HG03066 (cell line): ENCODE measurements at regions not wholly inside any gene's neighbourhood (a gene's known extent, or its start where the extent isn't known, plus 50 kb on each side); places are given as distances from the start of the nearest gene placed in this dataset.
"Not testable (repeated sequence)": the region's sequence is repeated elsewhere in the genome, so short reads cannot be mapped to it uniquely, and the experiment has no call there.

Experiments used
- ATAC-seq: cut with Tn5 transposase; IDR thresholded peaks from one replicate; pipeline ENCODE4 v1.9.1; 2021; ENCODE audit warnings: low read depth; ENCODE audit not compliant: unreplicated experiment

DNA sequence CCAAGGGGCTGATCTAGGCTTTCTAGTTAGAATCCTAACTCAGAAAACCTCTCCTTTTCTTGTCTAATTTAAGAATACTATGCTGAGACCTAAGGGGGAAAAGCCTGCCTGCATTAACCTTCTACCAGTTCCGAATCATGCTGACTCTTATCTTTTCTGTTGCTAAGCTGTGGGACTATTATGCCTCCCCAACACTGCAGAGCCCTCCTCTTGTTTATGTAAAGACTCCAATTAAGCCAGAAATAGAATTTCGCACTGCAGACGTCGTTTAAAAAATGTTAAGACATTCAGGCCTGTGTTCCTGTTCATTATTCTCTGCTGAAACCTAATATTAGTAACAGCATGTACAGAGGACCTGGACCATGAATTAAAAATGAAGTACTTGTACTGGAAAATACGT lies 310.6 kb upstream of the ATP11B start:
- no peak for ATAC-seq

DNA sequence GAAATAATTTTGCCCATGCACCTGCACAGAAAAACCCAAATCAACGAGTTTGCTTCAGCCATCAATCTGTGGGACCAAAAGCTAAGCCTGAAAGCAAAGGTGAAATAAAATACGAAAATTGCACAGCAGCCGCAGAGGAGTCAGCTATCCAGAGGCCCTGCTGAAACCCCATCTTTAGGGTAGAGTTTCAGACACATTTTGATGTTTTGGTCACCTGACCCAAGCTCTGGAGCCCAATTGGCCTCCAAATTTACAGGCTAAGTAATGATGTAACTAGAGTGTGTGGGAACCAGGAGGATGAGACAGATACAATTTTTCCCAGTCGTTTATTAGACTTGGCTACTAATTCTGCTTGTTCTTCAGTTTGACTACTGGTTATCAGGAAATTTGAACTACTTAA lies 308.6 kb upstream of the ATP11B start:
- no peak for ATAC-seq

DNA sequence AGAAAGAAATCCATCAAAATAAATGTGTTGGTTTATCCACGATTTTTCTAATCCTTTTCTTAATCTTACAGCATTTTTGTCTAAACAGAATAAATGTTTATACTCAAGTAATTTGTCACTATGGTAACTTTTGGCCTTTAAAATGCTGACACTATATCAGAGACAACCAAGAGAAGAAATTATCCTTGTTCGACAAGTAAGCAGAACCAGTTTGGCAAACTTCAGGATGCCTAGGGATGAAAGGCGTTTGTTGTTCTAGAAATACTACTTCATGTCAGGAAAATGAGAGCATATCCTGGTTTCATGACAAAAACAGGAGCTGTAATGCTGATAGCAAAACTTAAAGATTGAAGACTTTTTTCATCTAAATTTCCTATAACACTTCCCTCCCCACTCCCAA lies 308.0 kb upstream of the ATP11B start:
- no peak for ATAC-seq

DNA sequence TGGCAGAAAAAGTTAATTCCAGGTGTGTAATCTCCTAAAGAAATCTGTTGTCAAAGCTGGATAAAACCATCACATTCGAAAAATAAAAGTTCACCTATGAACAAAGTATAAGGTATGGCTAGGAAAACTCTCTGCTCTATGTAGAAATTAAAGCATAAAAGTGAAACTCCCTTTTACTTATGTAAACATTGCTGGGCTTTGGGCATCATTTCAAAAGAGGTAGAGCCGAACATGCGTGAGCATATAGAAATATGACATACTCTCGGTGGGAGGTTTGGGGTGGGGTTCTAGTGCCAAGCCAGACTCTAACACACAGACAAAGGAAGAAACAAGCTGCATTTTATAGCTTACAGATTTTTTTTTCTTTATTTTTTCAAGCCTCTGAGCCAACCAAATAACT lies 306.8 kb upstream of the ATP11B start:
- ATAC-seq: no peak

DNA sequence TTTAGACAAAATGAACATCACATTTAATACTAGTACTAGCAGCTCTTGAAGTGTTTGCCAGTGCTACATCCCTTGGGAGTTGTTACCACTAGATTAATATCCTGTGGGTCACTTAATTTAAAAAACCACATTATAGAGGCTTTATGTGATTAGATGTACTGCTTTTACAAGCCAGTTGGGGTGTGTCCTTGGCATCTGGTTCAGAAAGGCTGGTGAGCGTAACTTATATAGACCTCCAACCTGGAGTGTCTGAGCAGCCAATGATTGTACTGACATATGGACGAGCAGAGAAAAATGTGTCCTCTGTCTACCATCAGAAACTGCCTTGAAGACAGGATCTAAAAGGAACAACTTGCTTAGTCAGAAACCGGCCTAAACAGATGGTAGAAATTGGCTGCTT lies 306.2 kb upstream of the ATP11B start:
- ATAC-seq: no peak

DNA sequence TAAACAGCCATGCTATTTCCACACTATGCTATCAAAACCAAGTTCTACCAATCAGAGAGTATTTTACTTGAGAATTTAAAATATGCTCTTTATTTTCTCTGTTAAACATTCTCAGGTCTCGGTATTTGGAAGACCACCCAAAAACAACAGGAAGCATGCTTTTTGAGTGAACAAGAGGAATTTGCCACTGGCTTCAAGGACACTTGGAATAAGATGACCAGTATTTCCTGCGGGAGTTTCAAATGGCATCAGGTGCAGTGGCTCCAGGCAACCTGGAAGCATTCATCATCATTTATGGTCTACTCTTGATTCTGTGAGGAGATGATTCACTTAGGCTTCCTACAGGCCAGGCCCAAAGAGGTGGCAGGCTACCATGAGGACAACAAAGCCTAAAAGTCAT lies 305.7 kb upstream of the ATP11B start:
- no peak for ATAC-seq

DNA sequence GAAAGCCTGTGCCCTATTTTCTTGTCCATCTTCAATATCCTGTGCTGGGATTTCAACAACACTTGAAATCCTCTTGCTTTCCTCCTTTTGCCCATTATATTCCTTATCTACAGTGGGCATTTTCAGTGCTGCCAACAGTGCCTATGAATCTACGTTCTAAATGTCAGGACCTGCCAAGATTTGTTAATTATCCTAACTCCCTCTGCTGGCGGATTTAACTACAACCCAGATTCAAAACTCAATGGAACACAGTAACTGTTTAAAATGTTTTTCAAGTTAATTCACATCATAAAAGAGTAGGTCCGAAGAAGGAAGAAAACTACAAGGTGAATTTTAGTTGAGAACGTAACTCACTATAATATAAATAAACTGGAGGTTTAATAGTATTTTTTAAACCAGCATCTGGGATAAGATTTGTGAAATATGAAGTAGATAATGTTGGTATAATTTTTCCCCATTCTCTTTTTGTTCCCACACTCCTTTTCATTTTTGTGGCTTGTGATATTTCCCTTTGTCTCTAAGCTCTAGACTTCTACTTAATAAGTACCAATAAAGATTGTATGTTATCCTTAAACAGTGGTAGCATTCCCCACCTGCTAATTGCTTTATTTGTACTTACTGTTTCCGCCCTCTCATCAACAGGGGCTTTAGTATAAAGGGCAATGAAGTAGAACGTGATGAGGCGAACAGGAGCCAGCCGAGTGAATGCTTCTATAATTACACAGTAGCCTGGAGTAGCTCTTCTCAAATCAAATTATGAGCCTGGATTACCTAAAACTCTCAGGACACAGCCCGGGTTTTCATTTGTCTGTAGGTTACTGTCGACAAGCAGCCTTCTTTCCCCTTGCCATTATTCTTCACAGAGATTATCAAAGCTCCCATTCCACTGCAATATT lies 302.5 kb upstream of the ATP11B start:
- no peak for ATAC-seq

DNA sequence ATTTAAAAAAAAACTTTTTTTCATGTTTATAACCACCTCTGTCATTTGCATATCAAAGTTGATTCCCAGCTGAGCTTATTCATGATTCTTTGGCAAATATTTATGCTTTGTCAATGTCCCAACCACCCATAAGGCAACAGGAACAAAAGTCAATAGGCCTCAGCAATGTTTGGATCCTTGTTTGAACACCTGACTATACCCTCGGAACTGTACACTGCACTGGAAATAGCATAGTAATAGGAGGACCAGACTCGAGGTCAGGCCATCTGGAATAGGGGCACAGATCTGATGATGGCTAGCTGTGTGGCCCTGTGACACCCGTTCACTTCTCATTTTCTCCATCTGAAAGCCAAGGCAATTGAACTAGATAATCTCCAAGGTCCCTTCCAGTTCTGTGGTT lies 301.7 kb upstream of the ATP11B start:
- no peak for ATAC-seq

DNA sequence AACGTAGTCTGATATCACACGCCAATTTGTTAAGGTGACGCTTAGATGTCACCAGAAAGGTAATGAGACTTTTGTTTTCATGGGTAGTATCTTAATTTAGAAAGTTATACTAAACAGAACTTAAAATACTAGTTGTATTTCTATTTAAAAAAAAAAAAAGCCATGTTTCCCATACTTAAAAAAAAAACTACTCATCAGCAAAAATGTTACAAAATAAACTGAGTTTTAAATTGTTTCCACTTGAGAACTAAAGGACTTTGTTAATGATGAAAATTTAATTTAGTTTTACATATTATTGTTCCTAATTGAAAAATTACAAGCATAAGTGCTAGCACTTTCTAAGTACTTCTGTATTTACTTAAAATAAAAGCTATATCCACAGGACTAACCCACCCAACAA lies 300.8 kb upstream of the ATP11B start:
- no peak for ATAC-seq

DNA sequence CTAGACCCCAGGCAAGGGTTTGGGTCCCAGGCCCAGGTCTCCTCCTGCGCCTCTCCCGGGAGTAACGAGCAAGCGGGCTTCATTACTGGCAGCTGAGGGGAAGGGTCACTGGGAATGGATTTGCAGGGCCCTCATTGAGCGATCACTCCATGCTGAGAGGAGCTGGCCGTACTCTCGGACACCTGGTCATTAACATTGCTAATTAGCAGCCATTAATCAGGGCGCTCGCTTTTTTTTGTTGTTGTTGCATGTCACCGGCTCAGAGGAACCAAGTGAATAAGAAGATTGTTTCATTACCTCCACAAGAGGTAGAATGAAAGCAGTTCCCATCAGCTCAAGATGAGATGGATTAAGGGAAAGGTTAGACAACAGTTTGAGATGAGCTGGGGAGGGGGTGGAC lies 293.0 kb upstream of the ATP11B start:
- ATAC-seq: no peak

DNA sequence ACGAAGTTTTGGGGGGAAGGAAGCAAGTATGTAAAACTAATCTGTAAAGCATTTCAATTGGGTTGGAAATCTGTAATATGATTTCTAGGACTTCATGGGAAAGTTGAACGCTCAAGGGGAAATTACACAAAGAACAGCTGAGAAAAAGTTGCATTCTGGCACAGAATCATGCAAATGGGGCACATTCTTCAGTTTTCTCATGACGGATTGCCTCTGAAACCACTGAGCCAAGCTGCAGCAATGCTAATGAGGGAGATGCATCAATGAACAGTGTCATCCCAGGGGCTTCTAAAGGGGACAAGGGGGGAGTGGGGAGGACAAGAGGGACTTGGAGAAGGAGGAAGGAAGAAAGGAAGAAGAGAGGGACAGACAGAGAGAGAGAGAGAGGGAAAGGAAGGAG lies 291.4 kb upstream of the ATP11B start:
- ATAC-seq: no peak

DNA sequence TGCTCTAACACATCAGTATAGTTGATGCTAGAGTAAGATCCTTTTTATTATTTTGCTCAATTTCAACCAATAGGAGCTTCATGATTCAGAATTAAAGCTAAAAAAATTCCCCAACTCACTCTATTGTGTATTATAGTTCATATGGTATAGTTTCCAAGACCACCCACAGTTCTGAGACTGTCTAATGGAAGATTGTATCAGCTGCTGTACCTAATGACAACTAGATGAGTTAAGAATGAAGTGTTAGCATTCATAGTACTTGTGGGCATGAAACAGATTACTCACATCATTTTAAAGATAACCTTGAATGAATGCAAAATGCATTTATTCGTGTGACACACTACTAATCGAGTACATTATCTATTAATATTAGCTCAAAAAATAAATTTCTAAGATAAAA lies 289.9 kb upstream of the ATP11B start:
- ATAC-seq: no peak

DNA sequence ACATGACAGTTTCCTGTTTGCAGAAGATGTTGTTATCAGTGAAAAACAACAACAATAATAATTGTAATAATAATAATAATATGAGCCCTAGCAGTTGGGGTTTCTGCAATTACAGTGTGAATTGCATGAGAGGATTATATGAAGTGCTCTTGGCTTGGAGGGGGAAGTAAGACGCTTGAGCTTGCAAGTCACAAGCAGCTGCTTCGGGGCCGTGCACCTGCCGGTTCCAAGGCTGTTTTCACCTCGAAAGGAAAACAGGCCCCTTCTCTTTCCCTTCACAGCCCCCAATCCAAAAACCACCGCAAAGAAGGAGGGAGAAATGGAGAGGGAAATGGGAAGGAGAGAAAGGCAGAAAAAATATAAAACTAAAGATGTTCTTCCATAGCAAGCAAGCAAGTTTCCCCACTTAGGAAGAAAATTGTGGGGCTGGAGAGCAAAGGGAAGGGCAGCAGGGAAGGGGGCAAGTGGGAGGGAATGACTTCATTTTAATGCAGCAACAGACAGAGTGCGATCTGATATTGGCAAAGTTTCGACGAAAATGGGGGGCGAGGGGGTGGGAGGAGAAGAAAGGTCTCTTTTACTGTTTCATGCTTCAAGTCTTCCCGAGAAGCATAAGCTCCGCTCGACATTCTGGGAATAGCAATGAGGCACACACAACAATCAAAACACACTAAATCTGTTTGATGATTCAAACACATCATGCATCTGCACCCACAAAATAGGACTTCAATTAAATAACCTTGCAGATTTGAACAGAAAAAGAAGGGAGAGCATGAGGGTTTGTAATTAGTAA lies 284.2 kb upstream of the ATP11B start:
- no peak for ATAC-seq

DNA sequence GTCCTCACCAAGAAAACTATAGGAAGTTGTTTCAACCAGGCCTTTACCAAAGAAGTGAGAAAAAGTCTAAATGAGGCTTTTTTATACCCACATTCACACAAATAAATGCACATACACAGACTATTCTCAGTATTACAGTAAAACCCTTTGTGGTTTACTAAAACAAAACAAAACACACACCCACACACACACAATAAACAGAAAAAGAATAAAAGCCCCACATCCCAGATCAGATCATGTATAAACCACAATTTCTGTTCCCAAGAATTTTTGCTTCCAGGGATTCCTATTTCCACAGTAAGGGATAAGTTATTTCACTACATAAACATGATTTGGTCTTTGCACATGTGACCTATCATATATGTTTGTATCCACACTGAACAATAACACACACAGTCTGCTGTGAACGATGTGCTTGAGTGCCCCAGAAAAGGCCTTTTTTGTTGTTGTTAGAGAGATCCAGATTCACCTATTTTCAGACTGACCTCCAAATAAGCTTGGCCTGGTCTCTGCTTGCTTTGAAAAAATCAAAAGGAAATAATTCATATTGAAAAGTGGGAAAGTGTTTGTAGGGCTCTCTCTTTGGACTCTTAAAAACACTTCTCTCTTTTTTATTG lies 283.4 kb upstream of the ATP11B start:
- no peak for ATAC-seq

DNA sequence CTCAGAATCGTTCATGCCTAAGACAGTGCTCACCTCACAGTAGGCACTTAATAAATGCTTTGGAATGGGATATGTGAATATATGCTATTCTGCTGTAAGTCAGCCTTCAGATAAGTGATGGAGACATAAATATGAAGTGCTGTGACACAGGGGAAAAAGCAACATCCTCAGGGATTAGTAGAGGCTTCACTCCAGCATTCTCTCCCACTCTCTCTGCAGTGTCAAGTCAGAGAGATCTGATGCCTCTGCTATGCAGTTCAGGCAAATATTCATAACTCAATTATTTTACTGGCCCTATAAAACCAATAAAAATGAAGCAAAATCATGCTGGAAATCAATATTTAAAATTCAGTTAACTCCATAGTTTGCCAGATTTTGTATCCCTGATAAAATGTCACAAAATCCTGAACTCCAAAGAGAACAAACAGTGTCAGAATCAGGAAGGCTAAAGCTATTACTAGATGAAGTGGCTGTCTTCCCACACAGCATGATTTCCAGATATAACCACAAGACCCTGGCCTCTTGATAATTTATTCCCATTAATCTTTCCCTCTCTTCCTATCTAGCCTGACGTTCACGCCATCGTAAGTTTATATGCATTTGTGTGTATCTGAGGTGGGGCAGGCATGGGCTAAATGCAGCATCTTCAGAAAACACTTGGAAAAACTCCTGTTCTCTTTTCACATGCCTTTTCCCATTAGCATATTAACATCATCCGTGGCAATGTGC lies 278.9 kb upstream of the ATP11B start:
- ATAC-seq: no peak

DNA sequence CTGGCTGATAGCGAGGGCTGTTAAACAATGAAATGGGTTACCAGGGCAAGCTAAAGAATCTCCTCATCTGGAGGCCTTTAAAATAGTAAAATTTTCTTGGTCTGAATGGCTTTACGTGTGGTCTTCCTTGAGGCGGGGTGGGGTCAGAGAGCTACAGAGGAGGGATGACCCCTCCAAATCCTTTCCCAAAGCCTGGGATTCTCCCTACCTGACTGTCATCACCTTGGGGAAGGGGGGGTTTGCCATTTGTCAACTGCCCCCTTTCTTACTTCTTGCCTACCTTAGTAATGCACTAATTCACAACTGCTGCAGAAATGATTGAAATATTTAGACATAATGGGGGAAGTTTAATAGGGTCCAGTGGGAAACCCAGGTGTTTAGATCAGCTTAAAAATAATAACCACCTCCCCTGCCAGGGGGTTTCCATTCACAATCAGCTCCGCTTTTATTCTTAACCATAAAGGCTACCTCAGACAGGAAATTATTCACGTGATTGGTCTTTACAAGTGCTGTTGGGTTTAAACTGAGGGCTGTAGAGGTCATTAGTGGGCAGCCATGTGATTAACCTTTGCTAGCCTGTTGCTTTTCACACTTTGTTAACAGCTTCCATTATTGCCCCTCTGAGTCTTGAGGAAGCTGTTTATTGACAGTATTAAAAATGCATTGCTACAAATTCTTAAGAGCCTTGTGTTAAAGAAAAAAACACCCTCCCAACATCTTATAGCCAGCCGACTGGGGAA lies 276.5 kb upstream of the ATP11B start:
- no peak for ATAC-seq

DNA sequence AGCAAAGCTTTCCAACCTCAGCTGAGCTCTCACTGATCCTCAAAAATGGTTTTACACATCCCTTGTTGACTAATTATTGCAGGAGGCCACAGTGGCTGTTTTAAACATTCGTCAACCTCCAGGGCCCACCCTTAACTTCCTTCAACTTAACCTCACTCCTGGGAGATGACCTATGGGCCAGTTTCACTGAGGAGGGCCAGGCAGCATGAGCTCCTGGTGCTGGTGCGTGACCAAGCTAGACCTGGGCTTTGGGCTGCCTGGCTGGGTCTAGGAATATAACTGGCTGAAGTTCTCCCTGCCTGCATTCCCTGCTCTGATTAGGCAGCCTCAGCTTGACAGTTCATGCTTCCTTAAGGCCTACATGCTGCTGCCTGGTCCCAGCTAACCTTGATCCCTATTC lies 273.7 kb upstream of the ATP11B start:
- no peak for ATAC-seq

DNA sequence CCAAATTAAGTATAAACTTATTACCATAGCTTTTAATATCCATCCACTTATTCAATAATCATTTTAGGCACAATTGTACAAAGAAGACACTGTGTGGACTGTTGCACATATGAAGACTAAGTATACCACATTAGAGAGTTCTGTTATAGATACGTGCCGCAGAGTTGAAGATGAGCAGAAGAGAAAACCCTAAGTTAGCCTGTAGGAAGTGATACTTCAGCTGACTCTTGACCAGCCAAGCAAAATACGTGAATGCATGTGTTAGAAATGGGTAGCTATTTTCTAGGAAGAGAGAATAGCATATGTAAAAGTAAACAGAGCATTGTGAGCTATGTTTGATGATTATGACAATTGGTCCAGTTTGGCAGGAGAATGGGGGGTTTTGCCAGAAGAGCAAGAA lies 272.0 kb upstream of the ATP11B start:
- no peak for ATAC-seq

DNA sequence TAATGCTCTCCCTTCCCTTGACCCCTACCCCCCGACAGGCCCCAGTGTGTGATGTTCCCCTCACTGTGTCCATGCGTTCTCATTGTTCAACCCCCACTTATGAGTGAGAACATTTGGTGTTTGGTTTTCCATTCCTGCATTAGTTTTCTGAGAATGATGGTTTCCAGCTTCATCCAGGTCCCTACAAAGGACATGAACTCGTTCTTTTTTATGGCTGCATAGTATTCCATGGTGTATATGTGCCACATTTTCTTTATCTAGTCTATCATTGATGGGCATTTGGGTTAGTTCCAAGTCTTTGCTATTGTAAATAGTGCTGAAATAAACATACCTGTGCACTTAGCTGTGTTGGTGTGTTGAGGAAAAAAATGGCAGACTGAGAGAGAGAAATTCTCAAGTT lies 269.9 kb upstream of the ATP11B start:
- ATAC-seq: not testable (repeated sequence)

DNA sequence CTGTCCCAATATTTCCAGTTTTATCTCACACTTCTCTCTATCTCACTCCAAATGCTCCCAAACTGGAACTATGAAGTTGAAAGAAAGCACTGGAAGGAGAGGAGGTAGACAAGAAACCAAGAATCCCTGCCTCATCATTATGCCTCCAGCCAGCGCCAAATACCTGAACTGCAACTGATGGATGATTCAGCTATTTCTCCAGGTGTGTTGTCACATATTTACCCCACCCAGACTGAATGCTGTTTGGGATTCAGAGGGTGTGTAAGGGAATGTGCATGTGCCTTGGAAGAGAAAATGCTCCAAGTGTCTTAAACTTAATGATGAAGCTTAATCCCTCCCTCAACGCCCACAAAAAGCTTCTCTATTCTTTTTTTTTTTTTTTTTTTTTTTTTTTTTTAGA lies 269.5 kb upstream of the ATP11B start:
- ATAC-seq: no peak
